ENCODE measurements at regions not wholly inside any gene's neighbourhood (a gene's known extent, or its start where the extent isn't known, plus 50 kb on each side); places are given as distances from the start of the nearest gene placed in this dataset.
"Not testable (repeated sequence)": the region's sequence is repeated elsewhere in the genome, so short reads cannot be mapped to it uniquely, and the experiment has no call there.

- TF ChIP-seq JUND (IDR thresholded peaks at IDR 0.05; ENCODE audit: low read depth) = no peak
- no peak for DNase-seq (ENCODE audit: low read depth in 1 of 2, low spot score in 1 of 2)
- in situ Hi-C loops (cut with HindIII; ENCODE audit: low pct_unique_long_range_greater_than_20kb, low sequenced_read_pairs) = no loop called here
Observed at GRCh38 chr5:94009161-94009560, 267.8 kb upstream of the POU5F2 start.

DNA sequence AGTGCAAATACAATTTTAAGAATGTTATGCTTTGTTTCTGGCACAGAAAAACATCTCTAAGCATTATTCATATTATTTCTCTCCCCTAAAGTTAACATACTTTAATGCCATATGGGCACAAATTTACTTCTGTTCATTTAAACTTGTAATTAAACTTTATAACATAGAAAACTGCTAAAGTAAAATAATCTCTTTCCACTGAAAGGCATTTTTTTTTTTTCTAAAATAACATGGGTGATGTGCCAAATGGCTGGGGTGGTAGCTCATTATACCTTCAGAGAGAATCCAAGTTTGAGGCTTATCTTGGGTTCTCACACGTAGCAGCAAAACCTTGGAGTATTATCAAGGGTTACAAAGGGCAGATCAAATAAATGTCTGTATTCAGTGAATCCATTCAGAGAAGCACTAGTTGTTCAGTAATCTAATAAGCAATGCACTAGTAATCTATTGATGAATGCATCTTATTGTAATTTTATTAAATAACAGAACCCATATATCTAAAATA is 257.6 kb upstream of the POU5F2 start:
- in situ Hi-C loops (cut with HindIII; ENCODE audit: low pct_unique_long_range_greater_than_20kb, low sequenced_read_pairs) = no loop called here
- no peak for TF ChIP-seq JUND (IDR thresholded peaks at IDR 0.05; ENCODE audit: low read depth)
- no peak for DNase-seq (ENCODE audit: low read depth in 1 of 2, low spot score in 1 of 2)

GRCh38 chr5:93997562-93997961 is 256.2 kb upstream of the POU5F2 start:
- in situ Hi-C loops (cut with HindIII; ENCODE audit: low pct_unique_long_range_greater_than_20kb, low sequenced_read_pairs) = no loop called here
- TF ChIP-seq JUND (IDR thresholded peaks at IDR 0.05; ENCODE audit: low read depth) = no peak
- no peak for DNase-seq (ENCODE audit: low read depth in 1 of 2, low spot score in 1 of 2)

GRCh38 chr5:93995126-93995621 is 253.8 kb upstream of the POU5F2 start:
- in situ Hi-C loops (cut with HindIII; ENCODE audit: low pct_unique_long_range_greater_than_20kb, low sequenced_read_pairs) = no loop called here
- DNase-seq (ENCODE audit: low read depth in 1 of 2, low spot score in 1 of 2) = no peak
- no peak for TF ChIP-seq JUND (IDR thresholded peaks at IDR 0.05; ENCODE audit: low read depth)

DNA sequence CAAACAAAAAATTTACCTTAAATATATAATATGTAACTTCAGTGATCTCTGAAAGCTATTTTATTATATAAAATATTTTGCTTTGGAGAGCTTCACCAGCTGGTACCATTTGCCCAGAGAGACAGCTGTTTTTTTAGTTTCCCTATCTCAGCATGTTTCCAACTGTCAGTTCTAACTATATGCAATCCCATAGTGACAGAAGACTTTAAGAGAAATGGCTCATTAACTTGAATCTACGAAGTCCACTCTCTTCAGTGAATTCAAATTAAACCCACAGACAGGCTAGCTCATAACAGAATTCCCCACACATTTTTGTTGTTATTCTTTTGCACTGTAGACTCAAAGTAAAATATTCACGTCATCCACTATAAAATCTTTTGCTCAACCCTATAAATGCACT is 251.8 kb upstream of the POU5F2 start:
- TF ChIP-seq JUND (IDR thresholded peaks at IDR 0.05; ENCODE audit: low read depth) = no peak
- in situ Hi-C loops (cut with HindIII; ENCODE audit: low pct_unique_long_range_greater_than_20kb, low sequenced_read_pairs) = no loop called here
- DNase-seq (ENCODE audit: low read depth in 1 of 2, low spot score in 1 of 2) = no peak

DNA sequence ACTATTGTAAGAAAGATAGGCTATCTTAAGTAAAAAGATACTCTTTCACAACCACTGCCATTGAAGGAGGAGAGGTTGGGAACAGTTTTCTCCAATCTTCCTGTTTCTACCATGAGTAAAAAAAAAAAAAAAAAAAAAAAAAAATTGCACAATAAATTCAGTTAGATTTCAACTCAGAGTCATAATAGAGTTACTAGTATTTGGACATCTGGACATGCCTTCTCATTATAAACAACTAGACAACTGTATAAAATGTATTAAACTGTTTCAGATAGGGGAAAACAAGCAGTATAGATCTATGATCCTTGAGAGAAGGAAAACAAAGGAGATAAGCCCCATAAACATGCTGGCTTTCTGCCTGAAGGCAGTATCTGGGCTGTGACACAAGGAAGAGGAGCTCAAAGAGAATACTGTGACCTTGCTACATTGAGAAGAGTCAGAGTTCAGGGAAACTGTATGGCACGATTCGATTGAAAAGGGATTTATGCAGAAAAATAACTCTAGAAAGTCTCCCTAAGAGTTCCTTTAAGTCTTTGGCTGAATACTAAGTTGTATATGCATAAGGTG is 249.2 kb upstream of the POU5F2 start:
- TF ChIP-seq JUND (IDR thresholded peaks at IDR 0.05; ENCODE audit: low read depth) = no peak
- DNase-seq (ENCODE audit: low read depth in 1 of 2, low spot score in 1 of 2) = no peak
- in situ Hi-C loops (cut with HindIII; ENCODE audit: low pct_unique_long_range_greater_than_20kb, low sequenced_read_pairs) = no loop called here

GRCh38 chr5:93985940-93986570 is 244.7 kb upstream of the POU5F2 start:
- in situ Hi-C loops (cut with HindIII; ENCODE audit: low pct_unique_long_range_greater_than_20kb, low sequenced_read_pairs); DNase-seq (ENCODE audit: low read depth in 1 of 2, low spot score in 1 of 2): not testable (repeated sequence)

DNA sequence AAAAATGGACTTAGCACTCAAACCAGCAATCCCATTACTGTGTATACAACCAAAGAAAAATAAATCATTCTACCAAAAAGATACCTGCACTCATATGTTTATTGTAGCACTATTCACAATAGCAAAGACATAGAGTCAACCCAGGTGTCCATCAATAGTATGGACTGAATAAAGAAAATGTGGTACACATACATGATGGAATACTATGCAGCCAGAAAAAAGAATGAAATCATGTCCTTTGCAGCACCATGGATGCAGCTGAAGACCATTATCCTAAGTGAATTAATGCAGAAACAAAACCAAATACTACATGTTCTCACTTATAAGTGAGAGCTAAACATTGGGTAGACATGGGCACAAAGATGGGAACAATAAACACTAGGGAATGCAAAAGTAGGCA is 236.8 kb upstream of the POU5F2 start:
- TF ChIP-seq JUND (IDR thresholded peaks at IDR 0.05; ENCODE audit: low read depth) = no peak
- in situ Hi-C loops (cut with HindIII; ENCODE audit: low pct_unique_long_range_greater_than_20kb, low sequenced_read_pairs) = no loop called here
- DNase-seq (ENCODE audit: low read depth in 1 of 2, low spot score in 1 of 2) = no peak

GRCh38 chr5:93967923-93968322 is 226.5 kb upstream of the POU5F2 start:
- no peak for TF ChIP-seq JUND (IDR thresholded peaks at IDR 0.05; ENCODE audit: low read depth)
- no peak for DNase-seq (ENCODE audit: low read depth in 1 of 2, low spot score in 1 of 2)
- in situ Hi-C loops (cut with HindIII; ENCODE audit: low pct_unique_long_range_greater_than_20kb, low sequenced_read_pairs) = no loop called here

DNA sequence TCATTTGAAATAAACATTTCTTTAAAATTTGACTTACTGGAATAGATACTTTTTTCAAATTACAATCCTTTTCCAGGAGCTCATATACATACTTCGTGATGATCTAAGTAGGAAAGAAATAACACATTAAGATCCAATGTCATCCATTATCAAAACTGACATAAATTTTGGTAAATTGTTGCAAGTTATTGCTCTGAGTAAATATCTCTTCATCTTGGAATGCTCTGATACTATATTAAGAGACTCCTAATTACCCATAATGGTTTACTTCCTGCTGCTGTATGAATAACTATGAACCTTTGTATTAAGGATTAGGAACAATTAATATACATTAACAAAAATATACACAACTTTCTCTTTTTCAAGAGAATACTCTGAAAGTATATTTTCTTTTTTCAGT is 223.0 kb upstream of the POU5F2 start:
- DNase-seq (ENCODE audit: low read depth in 1 of 2, low spot score in 1 of 2) = no peak
- in situ Hi-C loops (cut with HindIII; ENCODE audit: low pct_unique_long_range_greater_than_20kb, low sequenced_read_pairs) = no loop called here
- TF ChIP-seq JUND (IDR thresholded peaks at IDR 0.05; ENCODE audit: low read depth) = no peak

GRCh38 chr5:93960042-93960441 is 218.6 kb upstream of the POU5F2 start:
- DNase-seq (ENCODE audit: low read depth in 1 of 2, low spot score in 1 of 2) = no peak
- TF ChIP-seq JUND (IDR thresholded peaks at IDR 0.05; ENCODE audit: low read depth) = no peak
- in situ Hi-C loops (cut with HindIII; ENCODE audit: low pct_unique_long_range_greater_than_20kb, low sequenced_read_pairs) = no loop called here

- TF ChIP-seq JUND (IDR thresholded peaks at IDR 0.05; ENCODE audit: low read depth) = no peak
- in situ Hi-C loops (cut with HindIII; ENCODE audit: low pct_unique_long_range_greater_than_20kb, low sequenced_read_pairs) = no loop called here
Observed at GRCh38 chr5:93956006-93956405, 214.6 kb upstream of the POU5F2 start.

DNA sequence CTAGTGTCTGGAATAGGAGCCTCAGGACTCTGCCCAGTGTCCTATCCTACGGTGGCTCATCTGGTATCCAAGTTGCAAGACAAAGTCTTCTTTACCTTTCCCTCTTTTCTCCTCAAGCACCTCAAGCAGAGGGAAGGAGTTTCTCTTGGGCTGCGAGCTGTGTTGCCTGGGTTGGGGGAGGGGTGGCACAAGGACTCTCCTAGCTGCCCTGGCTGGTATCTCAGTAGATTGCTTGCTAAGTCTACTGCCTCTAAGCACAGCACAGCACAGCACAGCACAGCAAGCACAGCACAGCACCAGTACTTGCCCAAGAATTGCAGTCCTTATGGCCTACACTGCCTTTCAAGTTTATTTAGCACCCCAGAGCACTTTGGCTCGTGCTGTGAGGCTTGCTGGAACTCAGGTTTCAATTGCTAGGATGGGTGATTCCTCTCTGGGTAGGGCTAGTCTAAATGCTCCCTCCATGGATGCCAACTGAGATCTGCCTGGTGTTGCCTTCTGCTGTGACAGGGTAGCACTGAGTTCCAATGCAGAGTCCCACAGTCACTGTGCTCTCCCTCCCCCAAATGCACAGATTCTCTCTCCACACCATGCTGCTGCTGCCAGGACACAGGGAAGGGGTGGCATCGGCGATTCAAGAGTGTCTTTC is 213.1 kb upstream of the POU5F2 start:
- DNase-seq (ENCODE audit: low read depth in 1 of 2, low spot score in 1 of 2) = no peak
- in situ Hi-C loops (cut with HindIII; ENCODE audit: low pct_unique_long_range_greater_than_20kb, low sequenced_read_pairs) = no loop called here
- no peak for TF ChIP-seq JUND (IDR thresholded peaks at IDR 0.05; ENCODE audit: low read depth)

More at GRCh38 chr5:93956006-93956405, 214.6 kb upstream of the POU5F2 start:
- no peak for DNase-seq (ENCODE audit: low read depth in 1 of 2, low spot score in 1 of 2)
